CD14-positive monocyte (primary cell): ENCODE measurements at regions not wholly inside any gene's neighbourhood (a gene's known extent, or its start where the extent isn't known, plus 50 kb on each side); places are given as distances from the start of the nearest gene placed in this dataset.

Source experiments
- DNase-seq, 3 donors: peaks; one replicate each; pipeline ENCODE4 v3.0.0-alpha.2; 2011 to 2022
- H2AFZ ChIP-seq: 2 replicates; pipeline ENCODE4 v1.6.0; 2012; ENCODE audit warnings: mild to moderate bottlenecking, low read depth, low read length, inconsistent platforms; ENCODE audit not compliant: insufficient read depth, poor library complexity, severe bottlenecking
- H3K27ac ChIP-seq, 2 donors: 1 replicate in 1 of 2; 2 replicates in 1 of 2; pipeline ENCODE4 v1.5.1; 2012 to 2013; ENCODE audit warnings: low read length in 2 of 2, control low read depth in 1 of 2, inconsistent platforms in 1 of 2, low read depth in 1 of 2, mild to moderate bottlenecking in 1 of 2
- H3K27me3 ChIP-seq, 2 donors: one replicate each; pipeline versions ENCODE4 v1.6.0 to v1.6.1; 2011 to 2013; ENCODE audit warnings: low read length in 2 of 2; ENCODE audit not compliant: control insufficient read depth in 2 of 2, insufficient read depth in 2 of 2
- H3K36me3 ChIP-seq, 2 donors: replicated peaks in 1 of 2; 1 replicate in 1 of 2; 2 replicates in 1 of 2; pipeline versions ENCODE4 v1.5.1 to v1.6.1; 2012 to 2013; ENCODE audit warnings: low read length in 2 of 2, control low read depth in 1 of 2, inconsistent platforms in 1 of 2, mild to moderate bottlenecking in 1 of 2; ENCODE audit not compliant: insufficient read depth in 2 of 2, control insufficient read depth in 1 of 2
- H3K4me1 ChIP-seq, 2 donors: 1 replicate in 1 of 2; 2 replicates in 1 of 2; pipeline versions ENCODE4 v1.5.1 to v1.6.1; 2012 to 2013; ENCODE audit warnings: low read length in 2 of 2, control low read depth in 1 of 2, inconsistent platforms in 1 of 2, mild to moderate bottlenecking in 1 of 2, moderate library complexity in 1 of 2; ENCODE audit not compliant: insufficient read depth in 2 of 2, control insufficient read depth in 1 of 2
- H3K4me2 ChIP-seq: replicated peaks from 2 replicates; pipeline ENCODE3; 2012; ENCODE audit warnings: low read length, moderate library complexity, mild to moderate bottlenecking; ENCODE audit not compliant: poor library complexity, severe bottlenecking; ENCODE audit errors: extremely low read depth
- H3K4me3 ChIP-seq, 3 experiments: fragments of 200-600 bp in 1 of 3; sonication (generic) in 1 of 3; replicated peaks in 1 of 3; 1 replicate in 2 of 3; 2 replicates in 1 of 3; pipeline ENCODE4 v1.5.1; 2011 to 2013; ENCODE audit warnings: low read length in 3 of 3, mild to moderate bottlenecking in 3 of 3, control low read depth in 2 of 3, low read depth in 2 of 3, inconsistent platforms in 1 of 3, moderate library complexity in 1 of 3
- H3K79me2 ChIP-seq: 2 replicates; pipeline ENCODE4 v1.6.0; 2012; ENCODE audit warnings: mild to moderate bottlenecking, control low read depth, inconsistent platforms, low read length, moderate library complexity; ENCODE audit not compliant: insufficient read depth
- H3K9ac ChIP-seq: 2 replicates; pipeline ENCODE4 v1.6.0; 2017; ENCODE audit warnings: low read length, mild to moderate bottlenecking; ENCODE audit not compliant: insufficient read depth, poor library complexity, severe bottlenecking
- H3K9me3 ChIP-seq, 2 donors: replicated peaks in 1 of 2; 1 replicate in 1 of 2; 2 replicates in 1 of 2; pipeline versions ENCODE4 v1.5.1 to v1.6.1; 2012 to 2013; ENCODE audit warnings: low read length in 2 of 2, control low read depth in 1 of 2; ENCODE audit not compliant: control insufficient read depth in 1 of 2, insufficient read depth in 1 of 2
- H4K20me1 ChIP-seq: 2 replicates; pipeline ENCODE4 v1.6.0; 2012; ENCODE audit warnings: mild to moderate bottlenecking, low read length, control low read depth, moderate library complexity; ENCODE audit not compliant: insufficient read depth
- H3K27ac Mint-ChIP-seq, 7 donors: one replicate each; pipeline ENCODE4 v1.8.0; 2020; ENCODE audit warnings: mild to moderate bottlenecking in 7 of 7, mixed read lengths in 7 of 7, moderate library complexity in 6 of 7, inconsistent platforms in 2 of 7
- H3K27me3 Mint-ChIP-seq, 3 donors: one replicate each; pipeline ENCODE4 v1.8.0; 2021 to 2022; ENCODE audit warnings: low read depth in 3 of 3, mild to moderate bottlenecking in 3 of 3, mixed read lengths in 3 of 3, moderate library complexity in 3 of 3, inconsistent platforms in 1 of 3
- H3K36me3 Mint-ChIP-seq, 2 donors: one replicate each; pipeline ENCODE4 v1.8.0; 2020; ENCODE audit warnings: mixed read lengths in 2 of 2, inconsistent platforms in 1 of 2, mild to moderate bottlenecking in 1 of 2
- H3K4me1 Mint-ChIP-seq: one replicate; pipeline ENCODE4 v1.8.0; 2020; ENCODE audit warnings: mild to moderate bottlenecking, mixed read lengths
- H3K4me3 Mint-ChIP-seq, 2 donors: one replicate each; pipeline ENCODE4 v1.8.0; 2020; ENCODE audit warnings: mild to moderate bottlenecking in 2 of 2, mixed read lengths in 2 of 2, moderate library complexity in 1 of 2
- H3K9me3 Mint-ChIP-seq, 7 donors: one replicate each; pipeline ENCODE4 v1.8.0; 2020 to 2022; ENCODE audit warnings: mixed read lengths in 7 of 7, mild to moderate bottlenecking in 6 of 7, moderate library complexity in 6 of 7, inconsistent platforms in 2 of 7
- CTCF ChIP-seq: fragments of 200-600 bp; IDR thresholded peaks from one replicate; pipeline ENCODE4 v1.8.0; 2022; ENCODE audit warnings: antibody characterized with exemption, mild to moderate bottlenecking
- WGBS: methylation state at CpG from one replicate; pipeline ENCODE4 v1.1.5; 2013; ENCODE audit warnings: missing lambda C conversion rate; ENCODE audit not compliant: insufficient coverage; 5-methylcytosine and 5-hydroxymethylcytosine counted together
- intact Hi-C, 2 donors: fragments of 100-400 bp; cut with micrococcal nuclease; formaldehyde crosslinking; loops; one replicate each; pipeline versions ENCODE4 v1.15.0 to v1.15.1; 2023

GRCh38 chr2:147712051-147712450 is 132.8 kb upstream of the ACVR2A start:
- no CpG with 5 or more reads among the region's 2 CpGs for WGBS
- intact Hi-C loops: no loop called here
- Mint-ChIP-seq H3K4me1 (peaks cover 3% of the 10 kb centered on the region), H3K27me3 (peaks cover 0 to 2% (median 1%) of the 10 kb centered on the region in 3 donors), H3K4me3 (no peak overlapping the region), H3K9me3 (peaks cover 9 to 16% (median 12%) of the 10 kb centered on the region in 7 donors), H3K27ac (no peak overlapping the region), H3K36me3 (no peaks in the 10 kb centered on the region)
- TF ChIP-seq CTCF: no peak
- H3K36me3 ChIP-seq: no peaks in the 10 kb centered on the region
- no peak overlapping the region for H3K4me3 ChIP-seq
- no peaks in the 10 kb centered on the region for H4K20me1 ChIP-seq
- no peaks in the 10 kb centered on the region for H3K79me2 ChIP-seq
- H2AFZ ChIP-seq: no peak overlapping the region
- H3K27me3 ChIP-seq: no peaks in the 10 kb centered on the region
- no peak for DNase-seq
- H3K9ac ChIP-seq: no peak overlapping the region
- H3K4me2 ChIP-seq: no peak overlapping the region
- no peak overlapping the region for H3K27ac ChIP-seq
- H3K9me3 ChIP-seq: peaks cover 0 to 4% of the 10 kb centered on the region in 2 donors
- no peaks in the 10 kb centered on the region for H3K4me1 ChIP-seq

- no peaks in the 10 kb centered on the region for H3K79me2 ChIP-seq
- no peak for TF ChIP-seq CTCF
- H3K36me3 Mint-ChIP-seq: no peaks in the 10 kb centered on the region
- DNase-seq: no peak
- H3K27ac Mint-ChIP-seq: no peak overlapping the region
- H3K27me3 ChIP-seq: no peaks in the 10 kb centered on the region
- peaks cover 0 to 4% of the 10 kb centered on the region in 2 donors for H3K9me3 ChIP-seq
- H3K9me3 Mint-ChIP-seq: peaks cover 9 to 17% (median 12%) of the 10 kb centered on the region in 7 donors
- no peak overlapping the region for H3K4me3 ChIP-seq
- no peaks in the 10 kb centered on the region for H3K4me1 ChIP-seq
- H3K4me2 ChIP-seq: no peak overlapping the region
- no peak overlapping the region for H3K4me3 Mint-ChIP-seq
- no peak overlapping the region for H2AFZ ChIP-seq
- no peaks in the 10 kb centered on the region for H3K36me3 ChIP-seq
- WGBS: 100% methylated on average over 2 of the region's 4 CpGs
- peaks cover 3% of the 10 kb centered on the region for H3K4me1 Mint-ChIP-seq
- H3K27me3 Mint-ChIP-seq: peaks cover 0 to 3% (median 2%) of the 10 kb centered on the region in 3 donors
- H4K20me1 ChIP-seq: no peaks in the 10 kb centered on the region
- intact Hi-C loops: no loop called here
- no peak overlapping the region for H3K27ac ChIP-seq
- H3K9ac ChIP-seq: no peak overlapping the region
Observed at GRCh38 chr2:147711031-147711430, 133.8 kb upstream of the ACVR2A start.
